KMS-11 (cell line): ENCODE measurements at regions not wholly inside any gene's neighbourhood (a gene's known extent, or its start where the extent isn't known, plus 50 kb on each side); places are given as distances from the start of the nearest gene placed in this dataset.

Source experiments
- H2AFZ ChIP-seq: fragments of 200-600 bp; sonication (generic); 2 replicates; pipeline ENCODE4 v1.6.1; 2016; ENCODE audit warnings: antibody characterized with exemption, mixed run types, low read depth
- H3K27ac ChIP-seq: fragments of 200-600 bp; sonication (generic); 2 replicates; pipeline ENCODE4 v1.6.1; 2016; ENCODE audit warnings: mild to moderate bottlenecking, mixed run types
- H3K27me3 ChIP-seq: fragments of 200-600 bp; sonication (generic); 2 replicates; pipeline ENCODE4 v1.6.1; 2017; ENCODE audit warnings: mild to moderate bottlenecking, low read depth, mixed run types, moderate library complexity; ENCODE audit not compliant: insufficient read depth
- H3K36me3 ChIP-seq: fragments of 200-600 bp; sonication (generic); 2 replicates; pipeline ENCODE4 v1.6.1; 2017; ENCODE audit warnings: mild to moderate bottlenecking, mixed run types; ENCODE audit not compliant: insufficient read depth
- H3K4me1 ChIP-seq: fragments of 200-600 bp; sonication (generic); 2 replicates; pipeline ENCODE4 v1.6.1; 2016; ENCODE audit warnings: mild to moderate bottlenecking, low read depth, mixed run types; ENCODE audit not compliant: poor library complexity, severe bottlenecking
- H3K4me2 ChIP-seq: fragments of 200-600 bp; sonication (generic); 2 replicates; pipeline ENCODE4 v1.7.0; 2016; ENCODE audit warnings: mild to moderate bottlenecking, mixed run types
- H3K4me3 ChIP-seq: fragments of 200-600 bp; sonication (generic); IDR thresholded peaks from 2 replicates; pipeline ENCODE4 v1.6.1; 2017; ENCODE audit warnings: low read depth, low read length, mixed read lengths; ENCODE audit not compliant: insufficient read depth
- H3K79me2 ChIP-seq: fragments of 200-600 bp; sonication (generic); 2 replicates; pipeline ENCODE4 v1.6.1; 2016; ENCODE audit warnings: low read depth, mixed run types; ENCODE audit not compliant: insufficient read depth
- H3K9ac ChIP-seq: fragments of 200-600 bp; sonication (generic); 2 replicates; pipeline ENCODE4 v1.6.1; 2016; ENCODE audit warnings: mild to moderate bottlenecking, mixed run types
- H4K20me1 ChIP-seq: fragments of 200-600 bp; sonication (generic); 2 replicates; pipeline ENCODE4 v1.6.1; 2016; ENCODE audit warnings: mild to moderate bottlenecking, mixed run types; ENCODE audit not compliant: insufficient read depth
- TF ChIP-seq, protein P1 (sequence below): fragments of 200-600 bp; sonication (generic); conservative IDR thresholded peaks from 2 replicates; pipeline ENCODE4 v1.6.1; 2017; ENCODE audit warnings: low read depth, mild to moderate bottlenecking, antibody characterized with exemption, low read length, moderate library complexity, mixed read lengths

DNA sequence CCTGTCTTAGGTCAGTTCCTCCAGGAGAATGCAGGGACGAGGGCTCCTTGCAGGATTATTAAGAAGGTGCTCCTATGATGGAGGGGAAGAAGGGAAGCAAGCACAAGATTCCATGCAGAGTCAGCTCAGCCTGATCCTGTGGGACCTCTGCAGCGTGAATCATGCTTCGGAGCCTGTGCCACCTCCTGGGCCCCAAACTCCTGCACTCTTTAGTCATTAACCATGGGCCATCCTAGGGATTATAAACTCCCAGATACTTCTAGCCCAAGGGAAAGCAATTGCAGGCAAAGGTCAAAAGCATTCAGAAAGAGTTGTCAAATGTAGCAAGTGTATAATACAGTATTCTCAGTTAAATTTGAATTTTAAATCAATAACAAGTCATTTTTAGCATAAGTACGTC lies 208.7 kb upstream of the PMEPA1 start:
- H3K27me3 ChIP-seq, result peaks cover 7% of the 10 kb centered on the region; the same call in 1 of the 2 replicates
- H3K4me3 ChIP-seq, result no peak overlapping the region
- no peak overlapping the region for H3K27ac ChIP-seq
- H3K9ac ChIP-seq, result no peak overlapping the region
- H3K79me2 ChIP-seq, result no peaks in the 10 kb centered on the region
- H3K4me2 ChIP-seq, result no peak overlapping the region
- H3K4me1 ChIP-seq, result no peaks in the 10 kb centered on the region
- no peaks in the 10 kb centered on the region for H4K20me1 ChIP-seq
- H3K36me3 ChIP-seq, result no peaks in the 10 kb centered on the region
- no peak overlapping the region for H2AFZ ChIP-seq
- TF ChIP-seq, protein P1, sequence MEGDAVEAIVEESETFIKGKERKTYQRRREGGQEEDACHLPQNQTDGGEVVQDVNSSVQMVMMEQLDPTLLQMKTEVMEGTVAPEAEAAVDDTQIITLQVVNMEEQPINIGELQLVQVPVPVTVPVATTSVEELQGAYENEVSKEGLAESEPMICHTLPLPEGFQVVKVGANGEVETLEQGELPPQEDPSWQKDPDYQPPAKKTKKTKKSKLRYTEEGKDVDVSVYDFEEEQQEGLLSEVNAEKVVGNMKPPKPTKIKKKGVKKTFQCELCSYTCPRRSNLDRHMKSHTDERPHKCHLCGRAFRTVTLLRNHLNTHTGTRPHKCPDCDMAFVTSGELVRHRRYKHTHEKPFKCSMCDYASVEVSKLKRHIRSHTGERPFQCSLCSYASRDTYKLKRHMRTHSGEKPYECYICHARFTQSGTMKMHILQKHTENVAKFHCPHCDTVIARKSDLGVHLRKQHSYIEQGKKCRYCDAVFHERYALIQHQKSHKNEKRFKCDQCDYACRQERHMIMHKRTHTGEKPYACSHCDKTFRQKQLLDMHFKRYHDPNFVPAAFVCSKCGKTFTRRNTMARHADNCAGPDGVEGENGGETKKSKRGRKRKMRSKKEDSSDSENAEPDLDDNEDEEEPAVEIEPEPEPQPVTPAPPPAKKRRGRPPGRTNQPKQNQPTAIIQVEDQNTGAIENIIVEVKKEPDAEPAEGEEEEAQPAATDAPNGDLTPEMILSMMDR, result no peak

DNA sequence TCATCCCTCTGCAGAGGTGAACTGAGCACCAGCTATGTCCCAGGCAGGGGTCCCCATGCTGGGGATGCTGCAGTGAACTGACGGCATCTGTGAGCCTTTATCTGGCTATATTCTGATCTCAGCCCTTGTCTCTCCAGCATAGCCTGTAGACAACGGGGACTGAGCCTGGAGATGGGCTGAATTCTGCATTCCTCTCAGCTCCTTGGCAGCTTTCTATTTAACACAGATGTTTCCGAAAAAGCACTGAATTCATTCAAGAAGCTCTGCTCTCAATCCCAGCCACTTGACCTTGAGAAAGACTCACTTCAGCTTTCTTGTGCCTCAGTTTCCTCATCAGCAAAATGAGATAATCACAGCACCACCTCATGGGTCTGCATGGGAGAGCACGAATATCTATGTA lies 204.4 kb upstream of the PMEPA1 start:
- H4K20me1 ChIP-seq, result no peaks in the 10 kb centered on the region
- H3K4me1 ChIP-seq, result no peaks in the 10 kb centered on the region
- H3K9ac ChIP-seq, result no peak overlapping the region
- TF ChIP-seq, protein P1, result no peak
- no peaks in the 10 kb centered on the region for H3K79me2 ChIP-seq
- H3K36me3 ChIP-seq, result no peaks in the 10 kb centered on the region
- H2AFZ ChIP-seq, result no peak overlapping the region
- H3K27ac ChIP-seq, result no peak overlapping the region
- no peak overlapping the region for H3K4me3 ChIP-seq
- H3K4me2 ChIP-seq, result no peak overlapping the region
- peaks cover 19% of the 10 kb centered on the region; the same call in 1 of the 2 replicates for H3K27me3 ChIP-seq

DNA sequence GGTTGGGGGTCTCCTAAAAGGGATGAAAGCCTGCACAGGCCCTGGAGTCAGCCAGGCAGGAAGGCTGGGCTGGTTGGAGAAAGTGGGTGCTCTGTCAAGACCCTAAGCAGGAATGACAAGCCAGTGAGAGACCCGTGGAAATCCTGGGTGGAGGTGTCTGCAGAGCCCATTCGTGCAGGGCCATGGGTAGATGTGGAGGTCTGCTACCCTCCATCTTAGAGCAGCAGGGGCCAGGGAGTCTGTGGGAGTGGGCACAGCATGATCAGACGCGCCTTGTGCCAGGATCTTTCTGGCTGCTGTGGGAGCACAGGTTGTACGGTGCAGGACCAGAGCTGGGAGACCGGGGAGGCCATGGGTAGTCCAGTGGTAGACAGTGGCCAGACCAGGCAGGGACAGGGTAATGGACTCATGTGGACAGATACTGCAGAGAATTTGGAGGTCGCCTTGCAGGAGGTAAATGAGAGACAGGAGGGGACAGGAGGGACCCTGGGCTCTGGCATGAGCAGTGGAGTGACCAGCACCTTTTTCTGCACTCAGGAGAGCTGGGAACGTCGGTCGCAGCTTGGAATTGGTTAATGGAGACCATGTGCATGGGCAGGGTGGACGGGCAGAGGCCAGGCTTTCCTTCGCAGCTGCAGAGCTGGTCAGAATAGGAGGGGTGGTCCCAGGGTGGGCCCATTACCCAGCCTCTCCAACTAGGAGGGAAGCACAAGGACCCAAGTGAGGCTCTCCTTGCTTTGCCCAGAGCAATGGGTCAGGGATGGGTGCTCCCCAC lies 203.5 kb upstream of the PMEPA1 start:
- TF ChIP-seq, protein P1, result no peak
- Histone ChIP-seq H3K4me3 (no peak overlapping the region), H3K36me3 (no peaks in the 10 kb centered on the region), H4K20me1 (no peaks in the 10 kb centered on the region), H3K9ac (no peak overlapping the region), H3K27me3 (peaks cover 15% of the 10 kb centered on the region; the same call in 1 of the 2 replicates), H3K79me2 (no peaks in the 10 kb centered on the region), H3K4me2 (no peak overlapping the region), H3K27ac (no peak overlapping the region), H2AFZ (no peak overlapping the region), H3K4me1 (no peaks in the 10 kb centered on the region)

DNA sequence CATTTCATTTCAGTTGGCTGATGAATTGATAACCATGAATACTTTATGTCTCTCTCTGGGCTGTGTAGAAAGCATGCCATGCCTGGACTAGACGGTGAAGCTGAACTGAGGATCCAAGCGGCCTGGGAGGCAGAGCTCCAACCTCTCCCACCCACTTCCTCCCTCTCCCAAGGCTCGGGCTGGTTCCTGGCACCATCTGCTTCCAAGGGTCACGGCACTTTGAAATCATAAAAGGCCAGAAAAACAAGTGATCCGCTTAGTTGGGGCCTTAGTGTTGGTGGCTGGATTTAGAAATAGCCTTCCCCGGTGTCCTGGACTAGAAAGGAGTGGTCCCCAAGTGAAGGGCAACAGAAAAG lies 202.4 kb upstream of the PMEPA1 start:
- Histone ChIP-seq H2AFZ (no peak overlapping the region), H3K9ac (no peak overlapping the region), H4K20me1 (no peaks in the 10 kb centered on the region), H3K27ac (no peak overlapping the region), H3K4me2 (no peak overlapping the region), H3K27me3 (peaks cover 19% of the 10 kb centered on the region; the same call in 1 of the 2 replicates), H3K4me1 (no peaks in the 10 kb centered on the region), H3K36me3 (no peaks in the 10 kb centered on the region), H3K79me2 (no peaks in the 10 kb centered on the region), H3K4me3 (no peak overlapping the region)
- TF ChIP-seq, protein P1, result no peak
